HEK293T (cell line): ENCODE measurements at regions not wholly inside any gene's neighbourhood (a gene's known extent, or its start where the extent isn't known, plus 50 kb on each side); places are given as distances from the start of the nearest gene placed in this dataset.
"Not testable (repeated sequence)": the region's sequence is repeated elsewhere in the genome, so short reads cannot be mapped to it uniquely, and the experiment has no call there.

ENCODE experiments used
- CTCF ChIA-PET: fragments of 350-600 bp; formaldehyde crosslinking; extraction: SDS; loops from one replicate; lab custom pipeline; 2021; ENCODE audit warnings: antibody characterized with exemption, inconsistent platforms; lab: Yijun Ruan, JAX
- POLR2A ChIA-PET: fragments of 350-600 bp; formaldehyde crosslinking; extraction: SDS; loops from one replicate; lab custom pipeline; 2020; ENCODE audit warnings: antibody characterized with exemption, inconsistent platforms; lab: Yijun Ruan, JAX
- DNase-seq: peaks from one replicate; pipeline ENCODE4 v3.0.0; 2012; ENCODE audit warnings: mixed read lengths; ENCODE audit errors: extremely low spot score
- ARNT ChIP-seq: fragments of 450-650 bp; IDR thresholded peaks from 2 replicates; pipeline ENCODE4 v1.6.1; 2017; ENCODE audit warnings: mild to moderate bottlenecking
- BHLHE40 ChIP-seq: fragments of 450-650 bp; IDR thresholded peaks from 2 replicates; pipeline ENCODE4 v1.6.1; 2016; ENCODE audit warnings: mild to moderate bottlenecking, moderate library complexity, borderline replicate concordance
- CTBP1 ChIP-seq: fragments of 450-650 bp; IDR thresholded peaks from 2 replicates; pipeline ENCODE4 v1.6.1; 2016; ENCODE audit warnings: borderline replicate concordance
- ELF4 ChIP-seq: fragments of 450-650 bp; IDR thresholded peaks from 2 replicates; pipeline ENCODE4 v1.6.1; 2017; ENCODE audit warnings: antibody characterized with exemption
- FOXA1 ChIP-seq: fragments of 450-650 bp; IDR thresholded peaks from 2 replicates; pipeline ENCODE4 v1.6.1; 2016; ENCODE audit warnings: mild to moderate bottlenecking
- FOXK2 ChIP-seq: fragments of 450-650 bp; IDR thresholded peaks from 2 replicates; pipeline ENCODE4 v1.6.1; 2016; ENCODE audit warnings: mild to moderate bottlenecking
- FOXM1 ChIP-seq: fragments of 450-650 bp; IDR thresholded peaks from 2 replicates; pipeline ENCODE4 v1.6.1; 2017; ENCODE audit warnings: mild to moderate bottlenecking, borderline replicate concordance
- HDGF ChIP-seq: fragments of 450-650 bp; IDR thresholded peaks from 2 replicates; pipeline ENCODE4 v1.6.1; 2017; ENCODE audit warnings: antibody characterized with exemption, borderline replicate concordance
- L3MBTL2 ChIP-seq: fragments of 450-650 bp; conservative IDR thresholded peaks from 2 replicates; pipeline ENCODE4 v1.6.1; 2016; ENCODE audit warnings: mild to moderate bottlenecking
- LEF1 ChIP-seq: fragments of 450-650 bp; IDR thresholded peaks from 2 replicates; pipeline ENCODE4 v1.6.1; 2017; ENCODE audit warnings: mild to moderate bottlenecking, borderline replicate concordance
- NFRKB ChIP-seq: fragments of 450-650 bp; IDR thresholded peaks from 2 replicates; pipeline ENCODE4 v1.6.1; 2016; ENCODE audit warnings: mild to moderate bottlenecking, moderate library complexity
- SP1 ChIP-seq: fragments of 450-650 bp; IDR thresholded peaks from 2 replicates; pipeline ENCODE4 v1.6.1; 2017
- SUZ12 ChIP-seq: fragments of 450-650 bp; IDR thresholded peaks from 2 replicates; pipeline ENCODE4 v1.6.1; 2016; ENCODE audit warnings: mild to moderate bottlenecking
- TARDBP ChIP-seq: fragments of 450-650 bp; IDR thresholded peaks from 2 replicates; pipeline ENCODE4 v1.6.1; 2016
- ZNF384 ChIP-seq: fragments of 450-650 bp; IDR thresholded peaks from 2 replicates; pipeline ENCODE4 v1.6.1; 2016
- TF ChIP-seq, protein P1 (sequence below): fragments of 450-650 bp; IDR thresholded peaks from 2 replicates; pipeline ENCODE4 v1.6.1; 2016

DNA sequence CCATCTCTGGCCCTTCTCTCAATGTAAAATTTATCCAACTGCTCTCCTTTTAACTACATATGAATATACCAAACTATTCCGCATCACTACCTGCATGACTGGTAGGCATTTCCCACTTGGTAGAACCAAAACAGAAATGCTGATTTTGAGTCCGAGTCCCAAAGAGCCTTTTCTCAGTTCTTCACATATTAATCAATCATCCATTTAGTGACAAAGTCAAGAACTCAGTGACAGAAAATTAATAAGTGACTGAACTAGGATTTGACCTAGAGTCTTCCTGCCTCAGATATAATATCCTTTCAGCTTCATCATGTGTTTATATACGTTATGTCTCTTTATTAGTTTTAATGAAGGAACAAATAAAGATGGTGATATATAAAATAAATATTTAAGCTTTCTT lies 700.6 kb upstream of the GOLIM4 start:
- ChIA-PET POLR2A (no interaction called here), CTCF (no interaction called here)
- TF ChIP-seq NFRKB = no peak
- no peak for TF ChIP-seq SP1
- no peak for TF ChIP-seq FOXA1
- TF ChIP-seq L3MBTL2 = no peak
- no peak for TF ChIP-seq TARDBP
- no peak for TF ChIP-seq SUZ12
- TF ChIP-seq LEF1 = no peak
- no peak for TF ChIP-seq ZNF384
- no peak for TF ChIP-seq ARNT
- TF ChIP-seq FOXK2 = no peak
- DNase-seq = no peak

DNA sequence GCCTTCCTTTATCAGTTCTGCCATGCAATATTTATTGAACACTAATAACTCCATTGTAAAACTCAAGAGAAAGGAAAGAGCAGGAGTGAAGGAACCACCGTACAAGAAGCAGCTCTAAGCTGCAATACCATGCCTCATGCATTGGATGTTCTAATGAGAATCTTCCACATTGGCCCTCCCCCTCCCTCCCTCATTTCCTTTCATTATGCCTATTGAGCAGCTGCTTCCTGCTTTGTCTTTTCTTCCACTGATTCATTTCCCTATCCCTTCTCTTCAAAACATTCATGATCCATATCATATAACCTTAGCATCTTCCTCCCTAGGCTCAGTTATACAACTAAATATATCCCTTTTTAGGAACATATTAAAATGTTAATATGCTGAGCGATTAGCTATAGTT lies 698.7 kb upstream of the GOLIM4 start:
- TF ChIP-seq FOXA1 (no peak), TARDBP (no peak), ARNT (no peak), SP1 (no peak), HDGF (no peak), L3MBTL2 (no peak), BHLHE40 (no peak), ZNF384 (no peak), SUZ12 (no peak), CTBP1 (no peak), LEF1 (no peak), NFRKB (no peak)
- TF ChIP-seq, protein P1, sequence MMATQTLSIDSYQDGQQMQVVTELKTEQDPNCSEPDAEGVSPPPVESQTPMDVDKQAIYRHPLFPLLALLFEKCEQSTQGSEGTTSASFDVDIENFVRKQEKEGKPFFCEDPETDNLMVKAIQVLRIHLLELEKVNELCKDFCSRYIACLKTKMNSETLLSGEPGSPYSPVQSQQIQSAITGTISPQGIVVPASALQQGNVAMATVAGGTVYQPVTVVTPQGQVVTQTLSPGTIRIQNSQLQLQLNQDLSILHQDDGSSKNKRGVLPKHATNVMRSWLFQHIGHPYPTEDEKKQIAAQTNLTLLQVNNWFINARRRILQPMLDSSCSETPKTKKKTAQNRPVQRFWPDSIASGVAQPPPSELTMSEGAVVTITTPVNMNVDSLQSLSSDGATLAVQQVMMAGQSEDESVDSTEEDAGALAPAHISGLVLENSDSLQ = no peak
- POLR2A ChIA-PET = no interaction called here
- CTCF ChIA-PET = no interaction called here
- no peak for DNase-seq

DNA sequence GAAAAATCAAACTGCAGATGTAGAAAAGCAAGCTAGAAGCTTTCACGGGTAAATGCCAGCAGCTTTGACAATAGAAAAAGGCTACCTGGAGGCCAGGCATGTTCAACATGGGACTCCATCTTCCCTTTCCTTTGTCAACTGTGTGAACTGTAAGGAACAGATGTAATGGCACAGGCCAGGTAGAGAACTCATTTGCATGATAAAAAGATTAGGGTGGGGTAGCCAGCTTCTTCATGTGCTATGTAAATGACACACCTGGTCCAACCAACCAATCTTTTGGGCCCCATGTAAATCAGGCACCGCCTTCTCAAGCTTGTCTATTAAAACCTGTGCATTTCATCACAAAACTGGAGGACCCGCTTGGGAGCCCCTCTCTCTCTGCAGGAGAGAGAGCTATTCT lies 686.5 kb upstream of the GOLIM4 start:
- ChIA-PET CTCF (interaction anchor here (0.6 kb wide), 1 partner anchor 1920 kb away, joined by 3 read pairs; no protein-coding TSS in a partner anchor), POLR2A (no interaction called here)
- no peak for DNase-seq
- TF ChIP-seq FOXK2 (no peak), FOXA1 (no peak), TARDBP (no peak), SP1 (no peak), CTBP1 (no peak), ZNF384 (no peak), HDGF (no peak), ARNT (no peak), L3MBTL2 (no peak), SUZ12 (no peak)
- TF ChIP-seq, protein P1 = no peak

DNA sequence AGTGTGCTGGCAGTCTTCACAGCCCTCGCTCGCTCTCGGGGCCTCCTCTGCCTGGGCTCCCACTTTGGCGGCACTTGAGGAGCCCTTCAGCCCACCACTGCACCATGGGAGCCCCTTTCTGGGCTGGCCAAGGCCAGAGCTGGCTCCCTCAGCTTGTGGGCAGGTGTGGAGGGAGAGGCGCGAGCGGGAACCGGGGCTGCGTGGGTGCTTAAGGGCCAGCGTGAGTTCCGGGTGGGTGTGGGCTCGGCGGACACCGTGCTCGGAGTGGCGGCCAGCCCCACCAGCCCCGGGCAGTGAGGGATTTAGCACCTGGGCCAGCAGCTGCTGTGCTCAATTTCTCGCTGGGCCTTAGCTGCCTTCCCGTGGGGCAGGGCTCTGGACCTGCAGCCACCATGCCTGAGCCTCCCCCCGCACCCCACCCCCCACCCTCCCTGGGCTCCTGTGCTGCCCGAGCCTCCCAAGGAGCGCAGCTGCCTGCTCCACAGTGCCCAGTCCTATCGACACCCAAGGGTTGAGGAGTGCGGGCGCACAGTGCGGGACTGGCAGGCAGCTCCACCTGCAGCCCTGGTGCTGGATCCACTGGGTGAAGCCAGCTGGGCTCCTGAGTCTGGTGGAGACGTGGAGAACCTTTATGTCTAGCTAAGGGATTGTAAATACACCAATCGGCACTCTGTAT lies 684.4 kb upstream of the GOLIM4 start:
- CTCF ChIA-PET, POLR2A ChIA-PET, DNase-seq: not testable (repeated sequence)

DNA sequence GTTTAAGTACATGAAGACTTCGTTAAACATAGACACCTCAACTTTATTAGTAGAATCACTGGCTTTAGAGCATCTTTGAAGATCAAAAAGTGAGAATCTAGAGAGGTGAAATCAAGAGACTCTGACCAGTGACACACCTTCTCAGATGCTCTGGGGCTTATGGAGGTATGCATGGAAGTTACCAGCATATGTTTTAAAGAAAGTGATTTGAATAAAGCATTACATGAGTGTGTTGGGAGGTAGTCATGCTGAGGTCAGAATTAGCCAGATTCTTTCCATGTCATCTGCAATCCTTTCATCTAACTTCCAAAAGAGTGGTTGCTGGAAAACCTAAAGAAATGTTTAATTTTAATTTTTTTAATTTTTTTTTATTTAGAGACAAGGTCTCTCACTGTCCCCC lies 658.0 kb upstream of the GOLIM4 start:
- no peak for TF ChIP-seq BHLHE40
- no peak for TF ChIP-seq ZNF384
- no peak for TF ChIP-seq LEF1
- TF ChIP-seq CTBP1 = no peak
- no peak for TF ChIP-seq SUZ12
- TF ChIP-seq L3MBTL2 = no peak
- TF ChIP-seq NFRKB = no peak
- TF ChIP-seq SP1 = no peak
- TF ChIP-seq ELF4 = no peak
- no peak for DNase-seq
- POLR2A ChIA-PET = no interaction called here
- CTCF ChIA-PET = no interaction called here

DNA sequence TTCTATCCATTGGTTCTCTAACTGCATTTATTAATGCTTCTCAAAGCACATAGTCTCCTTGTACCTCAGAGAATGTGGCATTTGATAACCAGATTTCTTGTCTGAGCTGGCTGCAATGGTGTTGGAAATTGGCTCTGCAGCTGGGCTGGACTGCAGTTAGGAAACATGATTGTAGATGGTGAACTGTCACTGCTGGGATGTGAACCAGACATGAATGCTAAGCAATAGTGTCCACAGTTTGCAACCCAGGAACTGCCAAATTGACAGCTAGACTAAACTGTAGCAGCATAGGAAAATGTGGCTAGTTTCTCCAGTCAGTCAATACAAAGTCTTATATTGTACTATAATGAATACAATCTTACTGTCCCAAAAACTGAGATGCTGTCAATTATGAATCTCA lies 656.6 kb upstream of the GOLIM4 start:
- DNase-seq = no peak
- no peak for TF ChIP-seq ZNF384
- TF ChIP-seq FOXM1 = no peak
- no peak for TF ChIP-seq SP1
- TF ChIP-seq FOXA1 = no peak
- no peak for TF ChIP-seq ARNT
- TF ChIP-seq, protein P1 = no peak
- no peak for TF ChIP-seq TARDBP
- TF ChIP-seq L3MBTL2 = no peak
- no peak for TF ChIP-seq LEF1
- TF ChIP-seq HDGF = no peak
- TF ChIP-seq FOXK2 = no peak
- no peak for TF ChIP-seq BHLHE40
- TF ChIP-seq CTBP1 = no peak
- no peak for TF ChIP-seq ELF4
- no peak for TF ChIP-seq NFRKB
- TF ChIP-seq SUZ12 = no peak
- CTCF ChIA-PET = no interaction called here
- POLR2A ChIA-PET = no interaction called here

DNA sequence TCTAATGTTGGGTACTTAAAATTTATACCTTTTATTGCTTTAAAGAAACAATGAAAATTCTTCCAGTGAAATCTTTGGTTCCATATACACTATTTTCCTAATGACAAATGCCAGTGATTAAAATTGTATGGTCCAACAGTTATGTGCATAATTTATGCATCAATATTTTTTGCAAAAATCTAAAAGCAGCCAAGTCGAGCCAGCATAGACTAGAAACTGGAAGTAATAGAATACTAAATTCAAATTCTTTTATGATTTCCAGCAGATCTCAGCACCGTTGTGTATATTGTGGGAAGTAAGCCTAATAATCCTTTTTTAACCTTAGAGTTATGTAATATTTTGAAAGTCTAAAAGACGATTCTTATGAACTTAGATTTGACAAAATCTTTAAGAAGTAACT lies 652.0 kb upstream of the GOLIM4 start:
- no peak for DNase-seq
- POLR2A ChIA-PET = no interaction called here
- TF ChIP-seq, protein P1 = no peak
- TF ChIP-seq ARNT = no peak
- no peak for TF ChIP-seq SP1
- TF ChIP-seq LEF1 = no peak
- no peak for TF ChIP-seq CTBP1
- no peak for TF ChIP-seq HDGF
- no peak for TF ChIP-seq BHLHE40
- TF ChIP-seq SUZ12 = no peak
- no peak for TF ChIP-seq TARDBP
- TF ChIP-seq ZNF384 = no peak
- TF ChIP-seq FOXA1 = no peak
- TF ChIP-seq NFRKB = no peak
- CTCF ChIA-PET = no interaction called here
